ENCODE measurements at regions not wholly inside any gene's neighbourhood (a gene's known extent, or its start where the extent isn't known, plus 50 kb on each side); places are given as distances from the start of the nearest gene placed in this dataset.
A peak's percentile ranks its signal among the peaks of the same experiment; 100 is the strongest.

- Histone ChIP-seq H3K4ac (ENCODE audit: low read depth, low read length) (no peak overlapping the region), H2AK5ac (ENCODE audit: low read length) (no peak overlapping the region), H3K9ac (ENCODE audit: low read length) (no peak overlapping the region), H3K36me3 (ENCODE audit: control insufficient read depth, insufficient read depth, low read length) (no peaks in the 10 kb centered on the region), H3K56ac (ENCODE audit: low read length) (no peak overlapping the region), H3K4me3 (ENCODE audit: low read length) (no peak overlapping the region), H4K8ac (ENCODE audit: low read depth, low read length) (no peak overlapping the region), H4K5ac (ENCODE audit: low read length) (no peak overlapping the region), H3K4me2 (ENCODE audit: low read length) (no peak overlapping the region), H3K4me1 (ENCODE audit: control insufficient read depth, low read depth, low read length) (no peaks in the 10 kb centered on the region), H3K18ac (ENCODE audit: low read length) (peak overlapping the region; percentile 51), H3K79me2 (ENCODE audit: control insufficient read depth, insufficient read depth, low read length) (no peaks in the 10 kb centered on the region), H2BK15ac (replicated peaks; ENCODE audit: low read depth) (peak overlapping the region; percentile 99), H2BK120ac (ENCODE audit: low read depth, low read length) (no peak overlapping the region), H3K27me3 (ENCODE audit: insufficient read depth, low read length, poor library complexity) (no peaks in the 10 kb centered on the region), H3K23ac (ENCODE audit: low read length) (no peak overlapping the region), H3K27ac (ENCODE audit: low read depth, low read length) (peak overlapping the region; percentile 66), H2BK5ac (ENCODE audit: low read length) (no peak overlapping the region), H3K79me1 (ENCODE audit: low read length) (no peaks in the 10 kb centered on the region)
- DNase-seq = no peak
- no CpG with 5 or more reads among the region's 1 CpG for WGBS (ENCODE audit: extremely low coverage, insufficient coverage, low lambda C conversion rate)
Measured at GRCh38 chr18:3328532-3328931, 66.6 kb downstream of the MYL12B start.

DNA sequence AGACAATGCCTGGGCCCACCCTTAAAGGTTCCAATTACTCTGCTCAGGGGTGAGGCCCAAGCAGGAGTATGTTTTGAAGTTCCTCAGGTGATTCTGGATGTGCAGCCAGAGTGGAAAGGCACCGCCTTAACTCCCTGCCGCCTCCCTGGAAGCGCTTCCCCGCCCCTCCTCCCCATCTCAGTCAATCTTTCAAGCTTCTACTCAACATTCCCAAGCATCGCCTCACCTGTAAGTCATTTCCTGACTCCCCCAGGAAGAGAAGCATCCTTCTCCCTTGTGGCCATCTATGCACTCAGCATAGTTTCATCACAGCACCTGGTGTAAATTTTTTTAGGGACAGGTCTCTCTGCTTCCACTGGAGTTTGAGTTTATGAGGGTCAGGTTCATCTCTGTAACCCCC lies 67.5 kb downstream of the MYL12B start:
- Histone ChIP-seq H3K23ac (ENCODE audit: low read length) (no peak overlapping the region), H3K18ac (ENCODE audit: low read length) (no peak overlapping the region), H2BK120ac (ENCODE audit: low read depth, low read length) (no peak overlapping the region), H3K27me3 (ENCODE audit: insufficient read depth, low read length, poor library complexity) (no peaks in the 10 kb centered on the region), H3K4me1 (ENCODE audit: control insufficient read depth, low read depth, low read length) (no peaks in the 10 kb centered on the region), H3K79me2 (ENCODE audit: control insufficient read depth, insufficient read depth, low read length) (no peaks in the 10 kb centered on the region), H3K4ac (ENCODE audit: low read depth, low read length) (peak overlapping the region; percentile 56), H2BK5ac (ENCODE audit: low read length) (peak overlapping the region; percentile 39), H4K5ac (ENCODE audit: low read length) (no peak overlapping the region), H3K4me3 (ENCODE audit: low read length) (no peak overlapping the region), H2BK15ac (replicated peaks; ENCODE audit: low read depth) (no peak overlapping the region), H3K27ac (ENCODE audit: low read depth, low read length) (peak overlapping the region; percentile 66), H3K79me1 (ENCODE audit: low read length) (no peaks in the 10 kb centered on the region), H3K56ac (ENCODE audit: low read length) (no peak overlapping the region), H3K36me3 (ENCODE audit: control insufficient read depth, insufficient read depth, low read length) (no peaks in the 10 kb centered on the region), H3K9ac (ENCODE audit: low read length) (no peak overlapping the region), H2AK5ac (ENCODE audit: low read length) (no peak overlapping the region), H4K8ac (ENCODE audit: low read depth, low read length) (no peak overlapping the region), H3K4me2 (ENCODE audit: low read length) (no peak overlapping the region)
- whole genome bisulfite sequencing (ENCODE audit: extremely low coverage, insufficient coverage, low lambda C conversion rate) = no CpG with 5 or more reads among the region's 5 CpGs
- peak; percentile 95 for DNase-seq

DNA sequence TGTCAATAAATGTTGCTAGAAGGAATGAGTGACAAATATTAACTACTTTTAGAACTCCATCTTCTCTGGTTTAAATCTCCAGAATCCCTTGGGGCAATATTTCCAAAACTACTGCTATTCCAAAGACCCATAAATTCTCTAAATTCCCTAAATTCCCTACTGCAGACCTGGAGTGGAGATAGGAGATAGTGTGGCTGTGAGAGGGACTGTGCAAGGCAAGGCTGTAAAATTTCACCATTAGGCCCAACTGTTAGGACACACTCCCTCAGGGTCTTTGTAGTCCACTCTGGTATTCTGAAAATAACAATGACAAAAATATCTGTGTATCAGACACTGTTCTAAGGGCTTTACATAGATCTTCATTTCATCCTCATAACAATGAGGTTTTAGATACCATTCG lies 67.9 kb downstream of the MYL12B start:
- Histone ChIP-seq H3K4ac (ENCODE audit: low read depth, low read length) (no peak overlapping the region), H3K9ac (ENCODE audit: low read length) (no peak overlapping the region), H2AK5ac (ENCODE audit: low read length) (no peak overlapping the region), H3K18ac (ENCODE audit: low read length) (no peak overlapping the region), H3K4me2 (ENCODE audit: low read length) (no peak overlapping the region), H3K4me3 (ENCODE audit: low read length) (no peak overlapping the region), H3K4me1 (ENCODE audit: control insufficient read depth, low read depth, low read length) (no peaks in the 10 kb centered on the region), H3K79me2 (ENCODE audit: control insufficient read depth, insufficient read depth, low read length) (no peaks in the 10 kb centered on the region), H4K8ac (ENCODE audit: low read depth, low read length) (no peak overlapping the region), H4K5ac (ENCODE audit: low read length) (no peak overlapping the region), H3K56ac (ENCODE audit: low read length) (no peak overlapping the region), H2BK120ac (ENCODE audit: low read depth, low read length) (no peak overlapping the region), H3K23ac (ENCODE audit: low read length) (no peak overlapping the region), H3K36me3 (ENCODE audit: control insufficient read depth, insufficient read depth, low read length) (no peaks in the 10 kb centered on the region), H3K27ac (ENCODE audit: low read depth, low read length) (peak overlapping the region; percentile 21), H2BK5ac (ENCODE audit: low read length) (no peak overlapping the region), H2BK15ac (replicated peaks; ENCODE audit: low read depth) (no peak overlapping the region), H3K27me3 (ENCODE audit: insufficient read depth, low read length, poor library complexity) (no peaks in the 10 kb centered on the region), H3K79me1 (ENCODE audit: low read length) (no peaks in the 10 kb centered on the region)
- peak; percentile 94 for DNase-seq
- no CpG with 5 or more reads among the region's 1 CpG for WGBS (ENCODE audit: extremely low coverage, insufficient coverage, low lambda C conversion rate)

DNA sequence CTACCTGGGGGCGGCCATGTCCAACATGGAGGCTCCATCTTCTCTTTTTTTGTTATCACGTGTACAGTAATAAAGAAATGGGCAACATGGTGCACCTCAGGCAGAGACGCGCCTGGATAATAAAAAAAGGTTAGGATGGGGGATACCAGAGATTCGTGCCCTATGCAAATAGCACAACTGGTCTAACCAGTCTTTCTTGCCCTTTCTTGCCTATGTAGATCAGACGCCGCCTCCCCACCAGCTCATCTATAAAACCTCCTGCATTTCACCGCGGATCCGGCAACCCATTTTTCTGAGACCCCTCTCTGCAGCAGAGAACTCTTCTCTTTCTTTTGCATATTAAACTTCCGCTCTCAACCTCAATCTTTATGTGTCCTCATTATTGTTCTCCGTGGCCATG lies 68.7 kb downstream of the MYL12B start:
- H2AK5ac ChIP-seq (ENCODE audit: low read length) = no peak overlapping the region
- H3K4me3 ChIP-seq (ENCODE audit: low read length) = no peak overlapping the region
- H2BK15ac ChIP-seq (replicated peaks; ENCODE audit: low read depth) = peak overlapping the region; percentile 74
- H3K23ac ChIP-seq (ENCODE audit: low read length) = no peak overlapping the region
- H4K8ac ChIP-seq (ENCODE audit: low read depth, low read length) = no peak overlapping the region
- peak overlapping the region; percentile 94 for H3K18ac ChIP-seq (ENCODE audit: low read length)
- peak overlapping the region; percentile 38 for H3K27ac ChIP-seq (ENCODE audit: low read depth, low read length)
- no peak overlapping the region for H3K56ac ChIP-seq (ENCODE audit: low read length)
- H3K4ac ChIP-seq (ENCODE audit: low read depth, low read length) = peak overlapping the region; percentile 81
- WGBS (ENCODE audit: extremely low coverage, insufficient coverage, low lambda C conversion rate) = no CpG with 5 or more reads among the region's 12 CpGs
- no peaks in the 10 kb centered on the region for H3K36me3 ChIP-seq (ENCODE audit: control insufficient read depth, insufficient read depth, low read length)
- H3K4me1 ChIP-seq (ENCODE audit: control insufficient read depth, low read depth, low read length) = no peaks in the 10 kb centered on the region
- H3K79me2 ChIP-seq (ENCODE audit: control insufficient read depth, insufficient read depth, low read length) = no peaks in the 10 kb centered on the region
- H3K4me2 ChIP-seq (ENCODE audit: low read length) = no peak overlapping the region
- no peaks in the 10 kb centered on the region for H3K27me3 ChIP-seq (ENCODE audit: insufficient read depth, low read length, poor library complexity)
- H2BK120ac ChIP-seq (ENCODE audit: low read depth, low read length) = peak overlapping the region; percentile 96
- no peak overlapping the region for H2BK5ac ChIP-seq (ENCODE audit: low read length)
- H3K9ac ChIP-seq (ENCODE audit: low read length) = no peak overlapping the region
- no peaks in the 10 kb centered on the region for H3K79me1 ChIP-seq (ENCODE audit: low read length)
- H4K5ac ChIP-seq (ENCODE audit: low read length) = no peak overlapping the region
- DNase-seq = peak; percentile 67

GRCh38 chr18:3332376-3332775 lies 70.4 kb downstream of the MYL12B start:
- H2BK120ac ChIP-seq (ENCODE audit: low read depth, low read length) = no peak overlapping the region
- H4K8ac ChIP-seq (ENCODE audit: low read depth, low read length) = no peak overlapping the region
- no peak overlapping the region for H3K56ac ChIP-seq (ENCODE audit: low read length)
- H2AK5ac ChIP-seq (ENCODE audit: low read length) = no peak overlapping the region
- no peaks in the 10 kb centered on the region for H3K36me3 ChIP-seq (ENCODE audit: control insufficient read depth, insufficient read depth, low read length)
- H3K9ac ChIP-seq (ENCODE audit: low read length) = no peak overlapping the region
- DNase-seq = no peak
- H2BK15ac ChIP-seq (replicated peaks; ENCODE audit: low read depth) = no peak overlapping the region
- WGBS (ENCODE audit: extremely low coverage, insufficient coverage, low lambda C conversion rate) = no CpG with 5 or more reads among the region's 2 CpGs
- no peak overlapping the region for H4K5ac ChIP-seq (ENCODE audit: low read length)
- H3K23ac ChIP-seq (ENCODE audit: low read length) = no peak overlapping the region
- no peak overlapping the region for H3K4me2 ChIP-seq (ENCODE audit: low read length)
- no peak overlapping the region for H3K18ac ChIP-seq (ENCODE audit: low read length)
- no peaks in the 10 kb centered on the region for H3K79me2 ChIP-seq (ENCODE audit: control insufficient read depth, insufficient read depth, low read length)
- H3K27me3 ChIP-seq (ENCODE audit: insufficient read depth, low read length, poor library complexity) = no peaks in the 10 kb centered on the region
- no peak overlapping the region for H3K4ac ChIP-seq (ENCODE audit: low read depth, low read length)
- no peak overlapping the region for H3K27ac ChIP-seq (ENCODE audit: low read depth, low read length)
- H2BK5ac ChIP-seq (ENCODE audit: low read length) = no peak overlapping the region
- no peaks in the 10 kb centered on the region for H3K79me1 ChIP-seq (ENCODE audit: low read length)
- no peak overlapping the region for H3K4me3 ChIP-seq (ENCODE audit: low read length)
- no peaks in the 10 kb centered on the region for H3K4me1 ChIP-seq (ENCODE audit: control insufficient read depth, low read depth, low read length)

GRCh38 chr18:3333056-3333720 lies 71.3 kb downstream of the MYL12B start:
- H3K18ac ChIP-seq (ENCODE audit: low read length) = no peak overlapping the region
- no peak overlapping the region for H3K4ac ChIP-seq (ENCODE audit: low read depth, low read length)
- no CpG with 5 or more reads among the region's 4 CpGs for WGBS (ENCODE audit: extremely low coverage, insufficient coverage, low lambda C conversion rate)
- H2BK5ac ChIP-seq (ENCODE audit: low read length) = no peak overlapping the region
- H3K4me3 ChIP-seq (ENCODE audit: low read length) = no peak overlapping the region
- H3K56ac ChIP-seq (ENCODE audit: low read length) = no peak overlapping the region
- H3K79me2 ChIP-seq (ENCODE audit: control insufficient read depth, insufficient read depth, low read length) = no peaks in the 10 kb centered on the region
- no peak overlapping the region for H4K5ac ChIP-seq (ENCODE audit: low read length)
- no peak overlapping the region for H3K9ac ChIP-seq (ENCODE audit: low read length)
- H2AK5ac ChIP-seq (ENCODE audit: low read length) = no peak overlapping the region
- H2BK120ac ChIP-seq (ENCODE audit: low read depth, low read length) = no peak overlapping the region
- H3K27ac ChIP-seq (ENCODE audit: low read depth, low read length) = no peak overlapping the region
- H4K8ac ChIP-seq (ENCODE audit: low read depth, low read length) = no peak overlapping the region
- H3K23ac ChIP-seq (ENCODE audit: low read length) = no peak overlapping the region
- H3K36me3 ChIP-seq (ENCODE audit: control insufficient read depth, insufficient read depth, low read length) = no peaks in the 10 kb centered on the region
- H3K4me2 ChIP-seq (ENCODE audit: low read length) = no peak overlapping the region
- H3K79me1 ChIP-seq (ENCODE audit: low read length) = no peaks in the 10 kb centered on the region
- DNase-seq = no peak
- H3K27me3 ChIP-seq (ENCODE audit: insufficient read depth, low read length, poor library complexity) = no peaks in the 10 kb centered on the region
- H2BK15ac ChIP-seq (replicated peaks; ENCODE audit: low read depth) = no peak overlapping the region
- H3K4me1 ChIP-seq (ENCODE audit: control insufficient read depth, low read depth, low read length) = no peaks in the 10 kb centered on the region

All from mesendoderm (in vitro differentiated cells).